C4-2B (cell line): ENCODE measurements at regions not wholly inside any gene's neighbourhood (a gene's known extent, or its start where the extent isn't known, plus 50 kb on each side); places are given as distances from the start of the nearest gene placed in this dataset.
"Not testable (repeated sequence)": the region's sequence is repeated elsewhere in the genome, so short reads cannot be mapped to it uniquely, and the experiment has no call there.

ENCODE experiments used
- CTCF ChIP-seq: fragments of 450-650 bp; conservative IDR thresholded peaks from 2 replicates; pipeline ENCODE4 v1.5.1; 2017; ENCODE audit warnings: mild to moderate bottlenecking
- ZFX ChIP-seq: fragments of 450-650 bp; IDR thresholded peaks from 2 replicates; pipeline ENCODE4 v1.6.1; 2017

- not testable (repeated sequence) for TF ChIP-seq CTCF, ZFX
Observed at GRCh38 chr10:21034770-21035169, 137.7 kb upstream of the NEBL start.
